ENCODE measurements at regions not wholly inside any gene's neighbourhood (a gene's known extent, or its start where the extent isn't known, plus 50 kb on each side); places are given as distances from the start of the nearest gene placed in this dataset.

DNA sequence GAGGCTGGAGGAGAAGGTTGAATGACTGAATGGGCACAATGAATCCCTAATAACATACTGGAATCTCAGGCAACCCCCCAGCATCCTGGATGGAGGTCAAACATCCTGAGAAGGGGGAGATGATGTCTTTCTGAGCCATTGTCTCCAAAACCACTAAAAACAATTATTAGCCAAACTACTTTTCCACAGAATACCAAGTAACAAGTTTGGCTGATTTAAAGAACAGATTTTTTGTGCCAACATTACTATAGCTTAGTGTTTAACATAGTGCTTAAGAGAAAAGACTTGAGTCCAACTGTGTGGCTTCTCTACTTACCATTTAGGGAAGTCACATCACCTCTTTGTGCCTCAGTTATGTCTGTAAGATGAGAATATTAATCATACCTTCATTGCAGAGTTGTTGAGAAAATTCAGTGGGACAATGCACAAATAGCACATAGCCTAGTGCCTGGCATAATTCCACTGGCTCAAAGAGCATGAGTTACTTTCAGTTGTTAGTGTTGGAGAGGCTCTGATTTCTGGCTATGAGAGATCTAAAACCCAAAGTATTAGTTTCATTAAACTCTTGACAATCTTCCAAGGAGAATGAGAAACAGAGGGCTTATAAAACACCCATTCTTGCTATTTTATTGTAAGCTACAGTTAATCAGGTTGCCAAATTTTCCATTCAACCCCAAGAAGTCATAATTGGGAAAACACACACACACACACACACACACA lies 111.3 kb upstream of the NR3C1 start:
- ChIA-PET POLR2A (no interaction called here), CTCF (no interaction called here)
- no peak for DNase-seq (ENCODE audit: extremely low spot score)
- TF ChIP-seq CTBP1 (IDR thresholded peaks at IDR 0.05; ENCODE audit: borderline replicate concordance) (no peak), ARNT (IDR thresholded peaks at IDR 0.05) (no peak), HDGF (IDR thresholded peaks at IDR 0.05; ENCODE audit: borderline replicate concordance) (no peak), ZNF384 (IDR thresholded peaks at IDR 0.05) (no peak), L3MBTL2 (conservative IDR thresholded peaks at IDR 0.05) (no peak), LEF1 (IDR thresholded peaks at IDR 0.05; ENCODE audit: borderline replicate concordance) (no peak), SP1 (IDR thresholded peaks at IDR 0.05) (no peak), BHLHE40 (IDR thresholded peaks at IDR 0.05; ENCODE audit: borderline replicate concordance) (no peak)

DNA sequence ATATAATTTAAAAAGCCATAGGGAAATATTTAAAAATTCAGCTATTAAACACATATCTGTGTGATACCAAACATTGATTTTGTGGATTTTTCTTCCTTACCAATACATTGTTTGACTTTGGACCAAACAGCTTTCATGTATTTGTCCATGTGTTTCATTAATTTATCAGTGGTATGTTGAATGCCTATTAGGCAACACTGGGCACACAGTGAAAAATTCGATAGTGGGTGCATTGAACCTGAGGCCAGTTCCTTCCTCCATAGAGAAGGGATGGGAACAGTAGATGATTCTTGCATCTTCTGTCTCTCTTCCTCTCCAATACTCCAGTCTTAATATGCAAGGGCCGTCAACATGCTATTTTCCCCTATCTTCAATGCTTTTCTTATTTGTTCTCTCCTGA lies 110.2 kb upstream of the NR3C1 start:
- TF ChIP-seq NFRKB (IDR thresholded peaks at IDR 0.05): no peak
- ChIA-PET CTCF (no interaction called here), POLR2A (no interaction called here)
- DNase-seq (ENCODE audit: extremely low spot score): no peak

DNA sequence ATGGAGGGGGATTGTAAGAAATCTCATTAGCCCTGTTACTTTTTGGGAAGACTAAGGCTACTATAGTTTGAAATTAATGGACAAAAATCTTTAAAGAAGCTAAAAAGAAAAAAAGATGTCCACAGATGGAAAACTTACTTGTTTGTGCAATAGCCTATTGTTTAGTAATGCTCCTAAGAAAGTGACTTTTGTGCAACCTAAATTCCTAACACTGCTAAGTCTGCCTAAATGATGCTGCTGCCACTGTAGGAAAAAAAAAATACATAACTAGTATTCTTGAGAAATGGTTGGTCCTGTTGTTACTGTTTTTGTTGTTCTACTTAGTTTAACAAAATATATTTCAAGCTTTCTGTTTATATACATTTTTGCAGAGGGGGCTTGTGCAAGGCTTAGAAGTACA lies 108.2 kb upstream of the NR3C1 start:
- DNase-seq (ENCODE audit: extremely low spot score): no peak
- ChIA-PET CTCF (no interaction called here), POLR2A (no interaction called here)

DNA sequence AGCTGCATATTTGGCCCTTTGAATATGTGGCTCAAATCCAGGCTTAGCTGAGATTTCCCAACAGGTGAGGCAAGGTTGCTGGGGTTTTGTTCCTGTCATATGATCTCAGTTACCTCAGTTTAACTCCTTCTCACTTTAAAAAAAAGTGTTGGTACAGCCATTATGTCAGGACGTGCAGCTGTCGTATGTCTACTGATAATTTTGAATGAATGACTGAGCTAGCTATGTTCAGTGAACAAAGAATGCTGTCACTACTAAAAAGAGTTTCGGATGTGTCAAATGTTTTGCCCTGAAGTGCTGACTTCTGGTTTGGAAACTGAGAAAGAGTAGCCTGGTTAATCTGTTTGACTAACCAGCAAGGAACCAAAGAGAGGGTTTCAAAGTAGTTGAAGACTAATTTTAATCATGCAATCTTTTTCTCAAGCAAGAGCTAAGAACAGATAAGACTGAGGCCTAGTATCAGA lies 106.3 kb upstream of the NR3C1 start:
- CTCF ChIA-PET: interaction anchor here (1.0 kb wide), 1 partner anchor 9 kb away, joined by 3 read pairs; no protein-coding TSS in a partner anchor
- no peak for DNase-seq (ENCODE audit: extremely low spot score)
- POLR2A ChIA-PET: no interaction called here
- TF ChIP-seq FOXK2 (IDR thresholded peaks at IDR 0.05) (no peak), LEF1 (IDR thresholded peaks at IDR 0.05; ENCODE audit: borderline replicate concordance) (no peak), SUZ12 (IDR thresholded peaks at IDR 0.05) (no peak), BHLHE40 (IDR thresholded peaks at IDR 0.05; ENCODE audit: borderline replicate concordance) (no peak), FOXM1 (IDR thresholded peaks at IDR 0.05; ENCODE audit: borderline replicate concordance) (no peak), HDGF (IDR thresholded peaks at IDR 0.05; ENCODE audit: borderline replicate concordance) (no peak), ZNF384 (IDR thresholded peaks at IDR 0.05) (no peak), NFRKB (IDR thresholded peaks at IDR 0.05) (no peak), CTBP1 (IDR thresholded peaks at IDR 0.05; ENCODE audit: borderline replicate concordance) (no peak), TARDBP (IDR thresholded peaks at IDR 0.05) (no peak), SP1 (IDR thresholded peaks at IDR 0.05) (no peak), ARNT (IDR thresholded peaks at IDR 0.05) (no peak), FOXA1 (IDR thresholded peaks at IDR 0.05) (no peak), L3MBTL2 (conservative IDR thresholded peaks at IDR 0.05) (no peak), ELF4 (IDR thresholded peaks at IDR 0.05) (no peak)
- TF ChIP-seq, protein P1, sequence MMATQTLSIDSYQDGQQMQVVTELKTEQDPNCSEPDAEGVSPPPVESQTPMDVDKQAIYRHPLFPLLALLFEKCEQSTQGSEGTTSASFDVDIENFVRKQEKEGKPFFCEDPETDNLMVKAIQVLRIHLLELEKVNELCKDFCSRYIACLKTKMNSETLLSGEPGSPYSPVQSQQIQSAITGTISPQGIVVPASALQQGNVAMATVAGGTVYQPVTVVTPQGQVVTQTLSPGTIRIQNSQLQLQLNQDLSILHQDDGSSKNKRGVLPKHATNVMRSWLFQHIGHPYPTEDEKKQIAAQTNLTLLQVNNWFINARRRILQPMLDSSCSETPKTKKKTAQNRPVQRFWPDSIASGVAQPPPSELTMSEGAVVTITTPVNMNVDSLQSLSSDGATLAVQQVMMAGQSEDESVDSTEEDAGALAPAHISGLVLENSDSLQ (IDR thresholded peaks at IDR 0.05): no peak

More for the DNA sequence above, 108.2 kb upstream of the NR3C1 start:
- no peak for TF ChIP-seq FOXM1 (IDR thresholded peaks at IDR 0.05; ENCODE audit: borderline replicate concordance)
- TF ChIP-seq CTBP1 (IDR thresholded peaks at IDR 0.05; ENCODE audit: borderline replicate concordance): no peak
- TF ChIP-seq TARDBP (IDR thresholded peaks at IDR 0.05): no peak
- no peak for TF ChIP-seq FOXA1 (IDR thresholded peaks at IDR 0.05)
- TF ChIP-seq SUZ12 (IDR thresholded peaks at IDR 0.05): no peak
- no peak for TF ChIP-seq HDGF (IDR thresholded peaks at IDR 0.05; ENCODE audit: borderline replicate concordance)
- TF ChIP-seq, protein P1 (IDR thresholded peaks at IDR 0.05): no peak
- TF ChIP-seq LEF1 (IDR thresholded peaks at IDR 0.05; ENCODE audit: borderline replicate concordance): no peak
- TF ChIP-seq ELF4 (IDR thresholded peaks at IDR 0.05): no peak
- TF ChIP-seq NFRKB (IDR thresholded peaks at IDR 0.05): no peak
- TF ChIP-seq ZNF384 (IDR thresholded peaks at IDR 0.05): no peak
- TF ChIP-seq FOXK2 (IDR thresholded peaks at IDR 0.05): no peak
- TF ChIP-seq ARNT (IDR thresholded peaks at IDR 0.05): no peak
- no peak for TF ChIP-seq SP1 (IDR thresholded peaks at IDR 0.05)
- no peak for TF ChIP-seq BHLHE40 (IDR thresholded peaks at IDR 0.05; ENCODE audit: borderline replicate concordance)
- no peak for TF ChIP-seq L3MBTL2 (conservative IDR thresholded peaks at IDR 0.05)

DNA sequence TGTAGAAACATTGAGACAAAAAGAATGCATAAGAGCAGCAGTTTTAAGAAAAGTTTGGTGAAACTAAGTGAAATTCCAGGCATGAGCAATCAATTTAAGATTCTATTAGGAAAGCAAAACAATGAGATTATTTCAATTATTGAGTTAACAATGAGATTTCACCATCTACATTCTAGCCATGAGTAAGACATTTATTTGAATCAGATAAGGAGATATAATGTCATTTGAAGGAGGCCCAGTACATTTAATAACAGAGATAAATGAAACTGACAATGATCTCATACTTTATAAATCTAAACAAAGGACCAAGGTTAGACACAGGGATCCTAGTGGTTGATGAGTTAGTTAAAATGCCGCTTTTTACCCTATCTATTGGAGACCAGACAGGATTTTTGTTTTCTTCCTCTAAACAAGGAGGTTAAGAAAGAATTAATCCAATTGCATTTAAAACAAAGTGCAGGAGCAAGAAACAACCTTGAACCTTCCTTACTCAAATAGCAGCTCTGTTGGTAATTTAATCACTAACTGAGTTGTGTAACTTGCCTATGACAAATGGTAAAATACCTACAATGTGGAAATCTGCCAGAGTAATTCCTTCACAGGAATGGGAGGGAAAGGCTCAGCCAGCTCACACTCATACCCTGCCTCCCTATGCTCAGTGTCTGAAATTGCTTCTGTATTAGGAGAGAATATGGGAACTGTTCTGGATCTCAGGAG lies 103.5 kb upstream of the NR3C1 start:
- ChIA-PET CTCF (no interaction called here), POLR2A (interaction anchor here (1.5 kb wide), 1 partner anchor 103 kb away, joined by 3 read pairs; no protein-coding TSS in a partner anchor)
- no peak for TF ChIP-seq SUZ12 (IDR thresholded peaks at IDR 0.05)
- TF ChIP-seq LEF1 (IDR thresholded peaks at IDR 0.05; ENCODE audit: borderline replicate concordance): no peak
- TF ChIP-seq FOXK2 (IDR thresholded peaks at IDR 0.05): no peak
- no peak for TF ChIP-seq ZNF384 (IDR thresholded peaks at IDR 0.05)
- no peak for TF ChIP-seq BHLHE40 (IDR thresholded peaks at IDR 0.05; ENCODE audit: borderline replicate concordance)
- no peak for TF ChIP-seq ELF4 (IDR thresholded peaks at IDR 0.05)
- no peak for TF ChIP-seq SP1 (IDR thresholded peaks at IDR 0.05)
- TF ChIP-seq CTBP1 (IDR thresholded peaks at IDR 0.05; ENCODE audit: borderline replicate concordance): no peak
- no peak for TF ChIP-seq NFRKB (IDR thresholded peaks at IDR 0.05)
- no peak for TF ChIP-seq HDGF (IDR thresholded peaks at IDR 0.05; ENCODE audit: borderline replicate concordance)
- no peak for TF ChIP-seq FOXM1 (IDR thresholded peaks at IDR 0.05; ENCODE audit: borderline replicate concordance)
- TF ChIP-seq ARNT (IDR thresholded peaks at IDR 0.05): no peak
- TF ChIP-seq, protein P1 (IDR thresholded peaks at IDR 0.05): no peak
- no peak for TF ChIP-seq FOXA1 (IDR thresholded peaks at IDR 0.05)
- no peak for TF ChIP-seq TARDBP (IDR thresholded peaks at IDR 0.05)
- TF ChIP-seq L3MBTL2 (conservative IDR thresholded peaks at IDR 0.05): no peak
- no peak for DNase-seq (ENCODE audit: extremely low spot score)
